NCI-H2196 (cell line): ENCODE measurements at regions not wholly inside any gene's neighbourhood (a gene's known extent, or its start where the extent isn't known, plus 50 kb on each side); places are given as distances from the start of the nearest gene placed in this dataset.
"Not testable (repeated sequence)": the region's sequence is repeated elsewhere in the genome, so short reads cannot be mapped to it uniquely, and the experiment has no call there.

Source experiments
- DNase-seq: peaks from one replicate; lab custom pipeline; 2025; ENCODE audit not compliant: unreplicated experiment; lab: John Stamatoyannopoulos, UW

GRCh38 chr3:5917932-5918331 lies 730.4 kb downstream of the EDEM1 start:
- DNase-seq: no peak

GRCh38 chr3:5918626-5919025 lies 731.1 kb downstream of the EDEM1 start:
- no peak for DNase-seq

GRCh38 chr3:5929027-5929426 lies 741.5 kb downstream of the EDEM1 start:
- DNase-seq: no peak

- DNase-seq: not testable (repeated sequence)
Observed at GRCh38 chr3:5944061-5944460, 756.6 kb downstream of the EDEM1 start.

GRCh38 chr3:5948084-5948483 lies 760.6 kb downstream of the EDEM1 start:
- no peak for DNase-seq

GRCh38 chr3:5951026-5951425 lies 763.5 kb downstream of the EDEM1 start:
- no peak for DNase-seq

GRCh38 chr3:5972586-5972985 lies 785.1 kb downstream of the EDEM1 start:
- DNase-seq: no peak

- DNase-seq: no peak
Observed at GRCh38 chr3:5974630-5975322, 787.3 kb downstream of the EDEM1 start.

- no peak for DNase-seq
Observed at GRCh38 chr3:5977331-5977730, 789.8 kb downstream of the EDEM1 start.

- DNase-seq: no peak
Observed at GRCh38 chr3:5980475-5980874, 793.0 kb downstream of the EDEM1 start.

- no peak for DNase-seq
Observed at GRCh38 chr3:5994651-5995050, 807.1 kb downstream of the EDEM1 start.

GRCh38 chr3:6018456-6018855 lies 830.9 kb downstream of the EDEM1 start:
- DNase-seq: no peak

- DNase-seq: no peak
Observed at GRCh38 chr3:6022621-6023020, 835.1 kb downstream of the EDEM1 start.

- DNase-seq: no peak
Observed at GRCh38 chr3:6025032-6025431, 835.9 kb upstream of the GRM7 start.

GRCh38 chr3:6030648-6031047 lies 830.3 kb upstream of the GRM7 start:
- not testable (repeated sequence) for DNase-seq

GRCh38 chr3:6035626-6036025 lies 825.3 kb upstream of the GRM7 start:
- DNase-seq: no peak

GRCh38 chr3:6039971-6040370 lies 820.9 kb upstream of the GRM7 start:
- no peak for DNase-seq

- DNase-seq: no peak
Observed at GRCh38 chr3:6041894-6042293, 819.0 kb upstream of the GRM7 start.

- DNase-seq: no peak
Observed at GRCh38 chr3:6047016-6047415, 813.9 kb upstream of the GRM7 start.

- DNase-seq: no peak
Observed at GRCh38 chr3:6060251-6060650, 800.7 kb upstream of the GRM7 start.

- no peak for DNase-seq
Observed at GRCh38 chr3:6062261-6063187, 798.4 kb upstream of the GRM7 start.

GRCh38 chr3:6066397-6066796 lies 794.5 kb upstream of the GRM7 start:
- DNase-seq: no peak
